Activated CD4-positive, alpha-beta T cell treated with anti-CD3 and anti-CD28 coated beads, Interleukin-2, amount 10 ng/mL, durations not matched to agents 7 days and 5 days (primary cell): ENCODE measurements at regions not wholly inside any gene's neighbourhood (a gene's known extent, or its start where the extent isn't known, plus 50 kb on each side); places are given as distances from the start of the nearest gene placed in this dataset.

Experiments used
- CTCF ChIA-PET: fragments of 350-600 bp; sonication (Branson Sonifier 250); formaldehyde crosslinking; loops from one replicate; lab custom pipeline; 2021; ENCODE audit warnings: antibody characterized with exemption; lab: Charles Lee
- POLR2A ChIA-PET: fragments of 350-600 bp; sonication (Branson Sonifier 250); formaldehyde crosslinking; loops from one replicate; lab custom pipeline; 2021; ENCODE audit warnings: antibody characterized with exemption; lab: Charles Lee
- DNase-seq: peaks from one replicate; pipeline ENCODE4 v3.0.0-alpha.2; 2020
- H3K27ac Mint-ChIP-seq: one replicate; pipeline ENCODE4 v1.8.0; 2021; ENCODE audit warnings: mild to moderate bottlenecking, moderate library complexity, mixed read lengths
- H3K27me3 Mint-ChIP-seq: one replicate; pipeline ENCODE4 v1.8.0; 2021; ENCODE audit warnings: mixed read lengths
- H3K36me3 Mint-ChIP-seq: one replicate; pipeline ENCODE4 v1.8.0; 2021; ENCODE audit warnings: low read depth, mixed read lengths
- H3K4me1 Mint-ChIP-seq: one replicate; pipeline ENCODE4 v1.8.0; 2021; ENCODE audit warnings: mixed read lengths
- H3K4me3 Mint-ChIP-seq: one replicate; pipeline ENCODE4 v1.8.0; 2021; ENCODE audit warnings: mild to moderate bottlenecking, moderate library complexity, mixed read lengths
- H3K9me3 Mint-ChIP-seq: one replicate; pipeline ENCODE4 v1.8.0; 2021; ENCODE audit warnings: mixed read lengths

GRCh38 chr1:163834778-163835177, 513.0 kb downstream of the NUF2 start:
- Mint-ChIP-seq H3K27me3 (no peaks in the 10 kb centered on the region), H3K4me3 (no peak overlapping the region), H3K4me1 (no peaks in the 10 kb centered on the region), H3K36me3 (no peaks in the 10 kb centered on the region), H3K27ac (no peak overlapping the region), H3K9me3 (peaks cover 3% of the 10 kb centered on the region)
- ChIA-PET CTCF (no interaction called here), POLR2A (no interaction called here)
- no peak for DNase-seq

GRCh38 chr1:163836481-163836880, 514.7 kb downstream of the NUF2 start:
- Mint-ChIP-seq H3K27ac (no peak overlapping the region), H3K27me3 (no peaks in the 10 kb centered on the region), H3K9me3 (peaks cover 3% of the 10 kb centered on the region)

GRCh38 chr1:163837206-163837605, 515.5 kb downstream of the NUF2 start:
- no peak overlapping the region for H3K4me3 Mint-ChIP-seq
- H3K9me3 Mint-ChIP-seq, result peaks cover 3% of the 10 kb centered on the region
- ChIA-PET CTCF (no interaction called here), POLR2A (no interaction called here)
- no peaks in the 10 kb centered on the region for H3K36me3 Mint-ChIP-seq
- H3K27me3 Mint-ChIP-seq, result no peaks in the 10 kb centered on the region
- no peaks in the 10 kb centered on the region for H3K4me1 Mint-ChIP-seq
- DNase-seq, result no peak
- no peak overlapping the region for H3K27ac Mint-ChIP-seq

More at GRCh38 chr1:163836481-163836880, 514.7 kb downstream of the NUF2 start:
- ChIA-PET CTCF (no interaction called here), POLR2A (no interaction called here)
- no peak for DNase-seq
- no peaks in the 10 kb centered on the region for H3K4me1 Mint-ChIP-seq
- no peaks in the 10 kb centered on the region for H3K36me3 Mint-ChIP-seq
- no peak overlapping the region for H3K4me3 Mint-ChIP-seq

- H3K27me3 Mint-ChIP-seq, result no peaks in the 10 kb centered on the region
- H3K27ac Mint-ChIP-seq, result no peak overlapping the region
- H3K9me3 Mint-ChIP-seq, result peaks cover 5% of the 10 kb centered on the region
- H3K4me1 Mint-ChIP-seq, result no peaks in the 10 kb centered on the region
- ChIA-PET POLR2A (no interaction called here), CTCF (no interaction called here)
- DNase-seq, result no peak
- H3K36me3 Mint-ChIP-seq, result no peaks in the 10 kb centered on the region
- H3K4me3 Mint-ChIP-seq, result no peak overlapping the region
Observed at GRCh38 chr1:163842571-163842970, 520.8 kb downstream of the NUF2 start.

- Mint-ChIP-seq H3K36me3 (no peaks in the 10 kb centered on the region), H3K27me3 (no peaks in the 10 kb centered on the region), H3K27ac (no peak overlapping the region), H3K9me3 (peaks cover 6% of the 10 kb centered on the region), H3K4me3 (no peak overlapping the region), H3K4me1 (no peaks in the 10 kb centered on the region)
- ChIA-PET CTCF (no interaction called here), POLR2A (no interaction called here)
- no peak for DNase-seq
Observed at GRCh38 chr1:163844459-163844858, 522.7 kb downstream of the NUF2 start.

- Mint-ChIP-seq H3K4me3 (no peak overlapping the region), H3K27me3 (no peaks in the 10 kb centered on the region), H3K36me3 (no peaks in the 10 kb centered on the region), H3K27ac (no peak overlapping the region), H3K4me1 (no peaks in the 10 kb centered on the region), H3K9me3 (peaks cover 6% of the 10 kb centered on the region)
- CTCF ChIA-PET, result no interaction called here
- DNase-seq, result no peak
- POLR2A ChIA-PET, result no interaction called here
Observed at GRCh38 chr1:163845279-163845678, 523.5 kb downstream of the NUF2 start.

- CTCF ChIA-PET, result no interaction called here
- Mint-ChIP-seq H3K36me3 (no peaks in the 10 kb centered on the region), H3K27me3 (no peaks in the 10 kb centered on the region), H3K4me1 (no peaks in the 10 kb centered on the region), H3K27ac (no peak overlapping the region), H3K4me3 (no peak overlapping the region), H3K9me3 (peaks cover 10% of the 10 kb centered on the region)
- POLR2A ChIA-PET, result no interaction called here
- no peak for DNase-seq
Observed at GRCh38 chr1:163863731-163864130, 542.0 kb downstream of the NUF2 start.

- ChIA-PET CTCF (no interaction called here), POLR2A (no interaction called here)
- Mint-ChIP-seq H3K4me3 (no peak overlapping the region), H3K9me3 (peaks cover 12% of the 10 kb centered on the region), H3K27me3 (no peaks in the 10 kb centered on the region), H3K4me1 (no peaks in the 10 kb centered on the region), H3K27ac (no peak overlapping the region), H3K36me3 (no peaks in the 10 kb centered on the region)
- DNase-seq, result no peak
Observed at GRCh38 chr1:163864207-163864606, 542.5 kb downstream of the NUF2 start.

GRCh38 chr1:163866564-163866963, 544.8 kb downstream of the NUF2 start:
- H3K9me3 Mint-ChIP-seq, result peaks cover 11% of the 10 kb centered on the region
- H3K36me3 Mint-ChIP-seq, result no peaks in the 10 kb centered on the region
- H3K4me3 Mint-ChIP-seq, result no peak overlapping the region
- no peaks in the 10 kb centered on the region for H3K27me3 Mint-ChIP-seq
- CTCF ChIA-PET, result no interaction called here
- no peak for DNase-seq
- POLR2A ChIA-PET, result no interaction called here
- H3K4me1 Mint-ChIP-seq, result no peaks in the 10 kb centered on the region
- H3K27ac Mint-ChIP-seq, result no peak overlapping the region

- DNase-seq, result no peak
- Mint-ChIP-seq H3K4me1 (no peaks in the 10 kb centered on the region), H3K27ac (no peak overlapping the region), H3K9me3 (peaks cover 16% of the 10 kb centered on the region), H3K36me3 (no peaks in the 10 kb centered on the region), H3K4me3 (no peak overlapping the region), H3K27me3 (no peaks in the 10 kb centered on the region)
- CTCF ChIA-PET, result no interaction called here
- POLR2A ChIA-PET, result no interaction called here
Observed at GRCh38 chr1:163870666-163871065, 548.9 kb downstream of the NUF2 start.

GRCh38 chr1:163872067-163872466, 550.3 kb downstream of the NUF2 start:
- Mint-ChIP-seq H3K4me3 (no peak overlapping the region), H3K4me1 (no peaks in the 10 kb centered on the region), H3K36me3 (no peaks in the 10 kb centered on the region), H3K9me3 (peaks cover 11% of the 10 kb centered on the region), H3K27me3 (no peaks in the 10 kb centered on the region), H3K27ac (no peak overlapping the region)
- ChIA-PET POLR2A (no interaction called here), CTCF (no interaction called here)
- no peak for DNase-seq

GRCh38 chr1:163874070-163874469, 552.3 kb downstream of the NUF2 start:
- no peaks in the 10 kb centered on the region for H3K36me3 Mint-ChIP-seq
- no peaks in the 10 kb centered on the region for H3K4me1 Mint-ChIP-seq
- no peak overlapping the region for H3K4me3 Mint-ChIP-seq
- POLR2A ChIA-PET, result no interaction called here
- H3K27me3 Mint-ChIP-seq, result no peaks in the 10 kb centered on the region
- peaks cover 7% of the 10 kb centered on the region for H3K9me3 Mint-ChIP-seq
- DNase-seq, result no peak
- CTCF ChIA-PET, result no interaction called here
- H3K27ac Mint-ChIP-seq, result no peak overlapping the region

GRCh38 chr1:163875200-163875926, 553.6 kb downstream of the NUF2 start:
- Mint-ChIP-seq H3K27ac (no peak overlapping the region), H3K9me3 (peaks cover 7% of the 10 kb centered on the region), H3K4me3 (no peak overlapping the region), H3K27me3 (no peaks in the 10 kb centered on the region), H3K4me1 (no peaks in the 10 kb centered on the region), H3K36me3 (no peaks in the 10 kb centered on the region)
- POLR2A ChIA-PET, result no interaction called here
- DNase-seq, result no peak
- CTCF ChIA-PET, result no interaction called here

- POLR2A ChIA-PET, result no interaction called here
Observed at GRCh38 chr1:163875927-163876320, 554.2 kb downstream of the NUF2 start.

More at GRCh38 chr1:163875927-163876320, 554.2 kb downstream of the NUF2 start:
- H3K4me1 Mint-ChIP-seq, result no peaks in the 10 kb centered on the region
- H3K27ac Mint-ChIP-seq, result no peak overlapping the region
- H3K9me3 Mint-ChIP-seq, result peaks cover 7% of the 10 kb centered on the region
- H3K36me3 Mint-ChIP-seq, result no peaks in the 10 kb centered on the region
- no peak for DNase-seq
- CTCF ChIA-PET, result no interaction called here
- H3K4me3 Mint-ChIP-seq, result no peak overlapping the region
- H3K27me3 Mint-ChIP-seq, result no peaks in the 10 kb centered on the region
